ENCODE measurements at regions not wholly inside any gene's neighbourhood (a gene's known extent, or its start where the extent isn't known, plus 50 kb on each side); places are given as distances from the start of the nearest gene placed in this dataset.

DNA sequence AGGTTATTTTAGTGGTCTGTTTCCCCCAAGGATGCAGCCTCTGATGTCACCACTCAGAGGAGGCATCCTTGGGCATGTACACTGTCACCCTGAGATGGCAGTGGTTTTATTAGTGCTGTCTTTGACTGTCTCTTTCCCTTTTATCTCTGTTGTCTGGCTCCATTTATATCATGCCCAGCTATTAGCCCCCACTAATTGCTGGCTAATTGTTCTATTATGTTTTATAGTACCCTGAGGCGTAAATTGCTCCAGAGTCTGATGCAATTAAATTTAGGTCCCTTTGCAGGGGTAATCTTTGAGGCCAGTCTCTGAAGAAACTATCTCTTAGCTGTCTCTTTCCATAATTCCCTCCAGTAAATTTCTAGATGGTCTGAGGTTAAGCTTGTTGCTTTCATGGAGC lies 301.0 kb upstream of the KLHL29 start:
- no peak for DNase-seq (ENCODE audit: low spot score)

DNA sequence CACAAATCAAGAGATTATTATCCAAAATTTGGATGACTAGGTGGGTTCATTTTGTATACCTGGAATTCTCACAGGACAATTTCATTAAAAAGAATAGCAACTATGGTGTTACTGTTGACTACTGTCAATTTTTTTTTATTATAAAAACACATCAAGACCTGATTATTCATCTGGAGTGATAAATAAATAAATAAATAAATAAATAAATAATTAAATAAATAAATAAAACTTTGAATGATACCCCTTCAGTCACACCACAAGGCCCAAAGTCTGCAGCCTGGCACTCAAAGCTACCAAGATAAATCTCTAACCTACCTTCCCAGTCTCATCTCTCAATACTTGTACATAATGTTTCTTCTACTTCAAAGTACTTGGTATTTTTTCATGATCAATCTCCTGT lies 294.0 kb upstream of the KLHL29 start:
- DNase-seq (ENCODE audit: low spot score), result no peak

DNA sequence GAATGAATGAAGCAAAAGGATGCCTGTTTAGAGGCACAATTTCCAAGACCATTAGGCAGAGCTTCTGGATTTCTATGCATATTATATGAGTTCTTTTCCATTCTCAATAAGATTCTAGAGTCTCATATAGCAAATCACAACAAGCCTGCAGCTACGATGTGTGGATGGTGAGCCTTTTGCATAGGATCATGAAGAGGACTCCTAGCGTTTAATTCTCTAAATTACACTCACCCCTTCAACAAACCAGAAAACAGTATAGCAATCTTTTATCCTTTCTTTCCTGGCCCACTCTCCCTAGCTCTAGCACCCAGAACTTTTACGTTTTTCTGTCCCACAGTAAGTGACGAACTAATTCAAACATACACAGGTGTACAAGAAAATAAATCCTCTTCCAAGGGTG lies 293.1 kb upstream of the KLHL29 start:
- no peak for DNase-seq (ENCODE audit: low spot score)

DNA sequence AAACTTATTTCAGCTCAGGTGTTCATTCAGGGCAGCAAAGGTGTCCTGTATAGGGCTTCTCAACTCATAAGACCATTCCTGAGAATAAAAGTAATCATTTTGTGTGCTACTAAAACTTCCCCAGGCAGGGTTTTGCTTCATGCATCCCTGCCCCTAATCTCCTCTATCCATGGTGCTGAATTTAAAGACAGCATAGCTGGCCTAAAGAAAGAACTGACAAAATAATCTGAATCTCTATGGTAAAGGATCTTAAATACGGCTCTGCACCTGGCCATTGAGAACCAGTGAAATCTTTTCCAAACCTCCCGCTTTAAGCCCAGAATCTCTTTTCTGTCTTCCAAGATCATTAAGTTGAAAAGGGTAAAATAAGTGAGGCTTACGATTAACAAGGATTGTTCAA lies 292.1 kb upstream of the KLHL29 start:
- DNase-seq (ENCODE audit: low spot score), result peak; percentile 27

DNA sequence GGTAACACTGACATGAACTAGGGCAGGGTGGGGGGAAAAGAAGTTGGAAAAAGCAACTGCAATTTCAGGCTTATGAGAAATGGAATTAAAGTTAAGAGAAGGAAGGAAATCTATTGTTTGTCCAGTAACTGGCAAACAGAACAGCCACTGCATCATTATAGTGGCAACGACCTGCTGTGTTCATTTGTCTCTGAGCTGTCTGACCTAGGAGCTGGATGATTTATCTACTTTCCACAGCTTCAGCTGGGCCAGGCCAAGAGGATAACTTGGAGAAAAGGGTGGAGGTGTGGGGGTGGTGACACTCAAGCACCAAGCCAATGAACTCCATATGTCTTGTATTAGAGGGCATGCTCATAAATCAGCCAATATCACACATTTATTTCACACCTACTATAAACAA lies 291.5 kb upstream of the KLHL29 start:
- no peak for DNase-seq (ENCODE audit: low spot score)

DNA sequence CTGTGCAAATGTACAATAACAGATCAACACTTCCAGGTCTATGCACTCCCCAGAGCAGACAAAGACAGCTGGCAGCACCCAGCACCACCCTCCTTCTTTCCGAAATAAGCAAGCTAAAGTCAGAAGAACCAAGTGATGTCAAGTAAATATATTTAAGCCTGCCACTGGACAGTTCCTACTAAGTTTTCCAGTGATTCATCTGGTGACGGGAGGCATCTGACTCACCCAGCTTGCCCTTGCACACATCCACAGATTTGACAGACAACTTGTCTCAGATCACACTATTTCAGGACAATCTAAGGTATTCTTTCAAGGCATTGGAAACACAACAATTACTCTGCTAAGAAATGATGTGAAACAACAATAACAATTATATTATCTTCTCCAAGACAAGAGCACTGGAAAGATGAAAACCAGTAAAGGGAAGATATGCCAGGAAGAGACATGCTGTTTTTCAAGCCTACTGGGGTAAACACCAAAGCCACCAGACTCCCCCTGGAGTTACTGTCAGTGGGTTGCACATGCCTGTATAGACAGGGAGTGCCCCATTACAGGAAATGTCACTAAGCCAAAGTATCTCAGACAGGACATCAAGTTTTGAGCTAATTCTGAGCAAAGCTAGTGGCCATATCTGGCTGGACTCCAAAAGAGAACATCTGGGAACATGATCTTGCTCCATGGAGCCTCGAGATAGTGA lies 287.9 kb upstream of the KLHL29 start:
- DNase-seq (ENCODE audit: low spot score), result no peak

DNA sequence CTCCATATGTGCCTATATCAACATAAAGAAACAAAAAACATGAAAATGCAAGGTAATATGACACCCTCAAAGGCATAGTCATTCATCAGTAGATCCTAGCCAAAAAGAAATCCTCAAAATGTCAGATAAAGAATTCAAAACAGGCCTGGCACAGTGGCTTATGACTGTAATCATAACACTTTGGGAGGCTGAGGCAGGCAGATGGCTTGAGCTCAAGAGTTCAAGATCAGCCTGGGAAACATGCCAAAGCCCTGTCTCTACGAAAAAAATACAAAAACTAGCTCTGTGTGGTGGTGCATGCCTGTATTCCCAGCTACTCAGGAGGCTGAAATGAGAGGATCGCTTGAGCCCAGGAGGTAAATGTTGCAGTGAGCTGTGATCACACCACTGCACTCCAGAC lies 284.6 kb upstream of the KLHL29 start:
- no peak for DNase-seq (ENCODE audit: low spot score)

DNA sequence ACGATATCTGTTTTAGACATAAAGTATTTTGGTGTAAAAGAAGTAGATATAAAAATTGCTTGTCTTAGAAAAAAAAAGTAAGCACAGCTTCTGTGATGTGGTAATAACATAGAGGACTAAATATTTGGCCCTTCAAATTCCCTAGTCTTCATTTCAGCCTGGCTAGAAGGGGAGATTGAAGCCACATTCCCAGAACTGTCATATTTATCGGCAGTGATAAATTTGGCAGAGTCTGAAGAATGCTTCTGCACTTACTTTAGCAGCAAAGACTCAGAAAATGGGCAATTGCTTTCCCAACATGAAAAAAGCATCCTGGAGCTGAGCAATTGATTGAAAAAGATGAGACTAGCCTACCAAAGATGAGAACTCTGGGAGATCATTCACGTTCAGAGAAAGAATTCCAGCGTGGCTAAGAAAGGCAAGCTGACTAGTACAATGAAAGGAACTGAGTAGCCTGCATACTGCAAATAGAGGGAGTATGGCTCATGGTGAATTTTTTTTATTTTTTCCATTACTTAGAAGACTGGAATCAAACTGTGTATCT lies 278.7 kb upstream of the KLHL29 start:
- no peak for DNase-seq (ENCODE audit: low spot score)

DNA sequence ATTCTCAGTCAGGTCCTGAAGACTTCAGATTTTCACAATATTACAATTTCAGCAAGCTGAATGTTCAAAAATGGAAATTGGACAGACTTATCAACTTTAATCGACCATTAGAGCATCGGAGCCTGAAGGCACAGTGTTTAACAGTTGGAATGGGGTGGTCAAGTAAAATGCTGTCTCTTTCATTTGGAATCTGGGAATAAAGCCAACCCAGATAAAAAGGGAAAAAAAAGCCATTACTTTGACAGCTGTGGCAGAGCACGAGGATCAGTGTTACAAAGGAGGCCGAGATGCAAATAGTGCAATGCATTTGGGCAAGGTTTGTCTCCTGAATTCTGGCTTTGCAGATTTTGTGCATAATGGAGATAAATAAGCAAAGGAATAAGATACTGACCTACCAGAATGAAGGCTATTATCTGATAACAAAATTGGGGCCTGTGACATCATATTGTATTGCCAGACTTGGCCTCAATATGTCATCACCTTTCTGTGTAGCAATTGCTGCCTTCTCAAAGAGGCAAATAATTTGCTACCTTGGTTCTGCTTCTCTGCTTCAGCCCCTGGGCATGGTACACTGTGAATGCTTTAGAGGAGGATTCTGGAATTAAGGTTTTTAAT lies 277.5 kb upstream of the KLHL29 start:
- no peak for DNase-seq (ENCODE audit: low spot score)

DNA sequence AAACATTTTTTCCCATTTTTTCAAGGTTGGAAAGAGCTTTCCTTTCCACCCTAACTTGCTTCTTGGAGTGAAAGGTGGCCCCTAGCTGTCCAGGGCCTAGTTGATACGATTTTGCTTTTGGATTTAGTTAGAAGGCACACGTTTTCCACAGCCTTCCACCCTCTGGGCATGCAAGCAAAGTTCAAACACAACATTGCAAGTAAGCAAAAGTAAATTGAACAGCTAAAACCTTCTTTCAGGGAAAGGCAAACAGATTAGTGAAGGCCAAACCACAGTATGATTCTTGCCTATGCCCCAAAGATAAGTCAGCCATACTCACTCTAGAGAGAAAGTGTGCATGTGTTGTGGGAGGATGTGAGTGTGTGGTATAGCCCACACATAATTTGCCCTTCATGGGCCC lies 273.7 kb upstream of the KLHL29 start:
- no peak for DNase-seq (ENCODE audit: low spot score)

DNA sequence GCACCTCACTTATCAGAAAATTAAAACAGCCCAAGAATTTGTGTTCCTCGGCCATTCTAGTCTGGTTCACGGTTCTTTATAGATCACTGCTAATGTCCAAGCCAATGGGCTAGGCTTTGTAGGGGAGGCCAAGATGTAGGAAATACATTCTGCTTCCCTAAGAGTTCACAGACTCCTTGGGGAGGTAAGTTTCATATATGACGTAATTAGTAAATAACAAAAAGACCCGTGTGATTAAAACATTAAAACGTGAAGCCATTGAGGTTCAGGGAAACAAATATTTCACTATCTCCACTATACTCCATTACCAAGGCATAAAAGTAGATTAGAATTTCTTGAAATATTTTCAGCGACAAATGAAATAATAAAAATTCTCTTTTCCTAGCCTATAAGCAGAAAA lies 272.5 kb upstream of the KLHL29 start:
- DNase-seq (ENCODE audit: low spot score), result no peak

DNA sequence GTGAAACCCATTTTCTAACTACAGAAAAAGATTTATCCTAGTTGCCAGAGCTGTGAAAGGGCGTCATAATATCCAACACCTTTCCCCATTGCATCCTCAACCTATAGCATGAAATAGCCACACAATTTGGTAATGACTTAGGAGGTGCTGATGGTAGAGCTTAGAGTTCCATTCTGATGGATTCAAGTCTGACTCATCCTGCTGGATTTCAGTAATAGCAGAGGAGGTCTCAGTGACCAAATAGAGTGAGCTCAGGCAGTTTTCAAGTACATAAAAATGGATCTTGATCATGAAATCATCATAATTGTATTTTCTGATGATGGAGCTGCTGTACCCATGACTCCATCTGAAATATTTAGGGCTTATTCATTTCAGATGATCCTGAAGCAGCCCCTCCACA lies 270.7 kb upstream of the KLHL29 start:
- DNase-seq (ENCODE audit: low spot score), result no peak

DNA sequence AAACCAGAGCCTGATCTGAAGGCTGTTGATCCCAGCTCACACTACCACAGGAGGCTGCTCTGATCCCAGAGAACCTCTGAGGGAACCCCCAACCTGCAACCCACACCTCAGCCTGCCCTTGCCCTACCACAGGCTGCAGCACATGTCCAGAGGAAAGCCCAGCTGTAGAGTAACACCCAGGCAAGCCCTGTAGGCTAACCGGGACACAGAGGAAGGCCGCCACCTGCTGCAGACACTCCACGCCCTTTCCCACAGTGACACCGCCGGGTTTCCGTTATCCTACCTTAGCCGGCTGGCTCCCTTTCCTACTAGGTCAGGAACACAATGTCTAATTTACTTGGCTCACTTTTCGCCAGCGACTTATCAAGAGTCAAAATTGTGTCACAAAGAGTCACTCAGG lies 266.7 kb upstream of the KLHL29 start:
- DNase-seq (ENCODE audit: low spot score), result no peak

DNA sequence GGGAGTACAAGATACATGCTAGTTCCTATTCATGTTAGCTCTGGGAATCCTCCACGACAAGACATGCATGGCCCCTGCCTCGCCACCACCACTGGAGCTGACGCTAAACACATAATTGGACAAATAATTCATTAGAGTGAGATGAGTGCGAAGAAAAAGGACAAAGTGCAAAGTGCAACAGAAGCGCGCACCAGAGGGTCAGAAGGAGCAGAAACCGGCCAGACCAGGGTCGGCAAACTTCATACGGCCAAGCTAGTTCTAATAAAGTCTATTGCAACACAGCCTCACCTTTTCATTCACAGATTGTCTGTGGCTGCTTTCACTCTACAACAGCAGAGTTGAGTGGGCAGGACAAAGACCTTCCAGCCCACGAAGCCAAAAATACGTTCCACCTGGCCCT lies 266.1 kb upstream of the KLHL29 start:
- no peak for DNase-seq (ENCODE audit: low spot score)

DNA sequence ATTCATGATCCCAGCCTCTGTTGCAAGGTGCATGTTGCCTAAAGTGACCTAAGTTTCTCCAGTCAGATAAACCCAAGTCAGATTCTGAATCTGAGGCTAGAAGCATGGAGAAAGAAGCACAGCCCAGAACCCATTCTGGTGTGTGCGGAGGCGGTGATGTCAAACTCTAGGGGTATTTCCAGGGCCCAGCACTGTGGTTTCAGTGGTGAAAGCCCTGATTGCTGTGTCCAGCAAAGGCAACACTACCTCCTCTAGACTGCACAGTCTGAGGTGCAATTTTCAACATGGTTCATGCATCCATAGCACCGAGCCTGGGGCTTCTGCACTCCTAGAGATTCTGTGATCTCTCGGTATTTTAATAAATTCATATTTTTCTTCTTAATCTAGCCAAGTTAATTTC lies 264.8 kb upstream of the KLHL29 start:
- DNase-seq (ENCODE audit: low spot score), result no peak

DNA sequence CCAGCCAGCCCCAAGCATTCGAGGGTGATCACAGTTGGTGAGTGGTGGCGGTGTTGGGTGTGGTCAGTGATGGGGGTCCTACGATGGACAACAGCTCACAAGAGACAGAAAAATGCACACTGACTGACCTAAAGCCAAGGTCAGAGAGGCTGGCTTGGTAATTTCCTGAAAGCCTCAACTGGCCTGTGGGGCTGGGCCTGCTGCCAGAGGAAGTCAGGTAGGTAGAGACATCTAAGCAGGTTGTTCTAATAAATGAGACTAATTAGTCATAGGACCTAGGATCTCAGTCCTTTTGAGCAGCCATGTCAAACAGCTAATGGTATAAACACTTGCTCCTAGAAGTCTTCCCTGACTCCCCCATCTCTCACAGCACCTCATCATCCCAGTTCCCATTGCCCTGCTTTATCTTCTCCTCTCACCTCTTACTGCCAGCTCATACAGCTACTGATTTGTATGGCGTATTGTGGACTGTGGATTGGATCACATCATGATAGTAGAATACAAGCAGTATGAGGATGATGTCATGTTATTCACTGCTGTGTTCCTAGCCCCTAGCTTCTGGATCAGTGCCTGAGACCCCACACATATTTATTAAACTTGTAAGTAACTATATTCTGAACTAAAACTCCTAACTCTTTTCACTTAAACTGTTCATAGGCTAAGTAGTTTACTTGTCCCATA lies 262.9 kb upstream of the KLHL29 start:
- no peak for DNase-seq (ENCODE audit: low spot score)

DNA sequence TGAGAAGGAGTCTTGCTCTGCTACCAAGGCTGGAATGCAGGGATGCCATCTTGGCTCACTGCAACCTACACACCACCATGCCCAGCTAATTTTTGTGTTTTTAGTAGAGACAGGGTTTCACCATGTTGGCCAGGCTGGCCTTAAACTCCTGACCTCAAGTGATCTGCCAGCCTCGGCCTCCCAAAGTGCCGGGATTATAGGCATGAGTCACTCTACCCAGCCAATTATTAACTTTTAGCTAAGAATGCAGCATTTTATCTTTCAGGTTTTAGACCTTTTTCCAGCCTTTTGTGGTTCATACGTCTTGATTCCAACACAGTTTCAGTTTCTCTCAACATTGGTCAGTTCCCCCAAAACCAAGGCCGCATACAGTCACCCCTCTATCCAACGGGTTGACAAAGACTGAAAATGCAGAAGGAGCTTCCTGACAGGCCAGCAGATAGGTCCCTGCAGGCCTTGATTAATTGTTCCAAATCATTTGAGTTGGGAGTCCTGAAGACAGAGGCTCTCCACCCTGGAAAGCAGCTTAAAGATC lies 262.2 kb upstream of the KLHL29 start:
- DNase-seq (ENCODE audit: low spot score), result no peak

DNA sequence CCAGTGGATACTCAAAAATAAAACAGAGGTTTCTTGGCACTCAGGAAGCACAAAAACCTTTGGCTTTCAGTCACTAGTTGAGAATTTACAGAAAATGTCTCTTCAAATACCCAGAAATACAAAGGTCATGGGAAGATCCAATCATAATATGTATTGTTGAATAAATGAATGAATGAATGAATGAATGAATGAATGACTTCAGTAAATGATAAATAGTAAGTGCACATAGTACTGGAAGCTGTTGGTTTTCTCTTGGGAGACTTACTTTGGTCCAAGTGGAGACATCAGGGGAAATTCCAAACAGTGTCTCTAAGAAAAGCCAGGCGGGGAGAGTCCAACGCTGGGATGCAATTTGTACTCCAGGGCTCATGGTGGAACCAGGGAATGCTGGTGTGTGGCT lies 261.3 kb upstream of the KLHL29 start:
- DNase-seq (ENCODE audit: low spot score), result no peak

DNA sequence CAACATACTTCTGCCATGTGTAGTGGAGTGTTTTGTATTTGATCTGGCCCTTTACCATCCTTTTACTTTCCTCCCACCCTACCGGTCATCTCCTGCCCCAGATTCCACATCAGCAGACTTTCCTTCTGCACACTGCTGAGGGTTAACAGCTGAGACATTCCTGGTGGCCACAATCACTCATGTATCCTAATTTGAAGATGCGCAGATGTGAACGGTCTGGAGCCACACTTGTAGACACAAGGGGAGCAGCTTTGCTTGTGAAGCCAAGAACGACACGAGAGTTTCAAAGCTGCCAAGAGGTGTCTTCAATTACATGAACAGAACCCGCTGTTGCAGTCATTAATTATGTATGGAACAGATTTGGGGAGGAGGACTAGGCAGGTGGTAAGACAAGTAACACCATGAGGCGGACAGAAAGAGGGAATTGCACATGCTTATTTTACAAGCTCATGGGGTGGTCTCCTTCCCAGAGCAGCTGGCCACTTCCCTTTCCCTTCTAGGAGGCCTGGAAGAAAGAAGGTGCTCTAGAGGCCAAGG lies 260.7 kb upstream of the KLHL29 start:
- no peak for DNase-seq (ENCODE audit: low spot score)

DNA sequence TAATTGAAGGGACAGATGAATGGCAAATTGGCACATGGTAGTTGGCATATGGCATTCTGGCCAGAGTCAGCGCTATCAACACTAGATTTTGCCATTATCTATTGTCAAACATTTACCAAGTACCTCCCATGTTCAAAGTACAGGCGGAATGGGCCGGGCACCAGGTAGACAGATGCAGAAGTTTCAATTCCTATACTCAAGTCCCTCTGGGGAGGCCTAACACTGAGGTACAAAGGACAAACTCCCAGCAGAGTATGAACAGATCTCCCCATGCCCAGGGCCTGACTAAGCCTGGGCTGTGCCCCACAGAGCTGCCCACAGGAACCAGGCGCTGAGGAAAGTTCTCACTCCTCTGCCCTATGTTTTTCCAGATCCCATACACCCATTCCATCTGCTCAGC lies 257.5 kb upstream of the KLHL29 start:
- no peak for DNase-seq (ENCODE audit: low spot score)

DNA sequence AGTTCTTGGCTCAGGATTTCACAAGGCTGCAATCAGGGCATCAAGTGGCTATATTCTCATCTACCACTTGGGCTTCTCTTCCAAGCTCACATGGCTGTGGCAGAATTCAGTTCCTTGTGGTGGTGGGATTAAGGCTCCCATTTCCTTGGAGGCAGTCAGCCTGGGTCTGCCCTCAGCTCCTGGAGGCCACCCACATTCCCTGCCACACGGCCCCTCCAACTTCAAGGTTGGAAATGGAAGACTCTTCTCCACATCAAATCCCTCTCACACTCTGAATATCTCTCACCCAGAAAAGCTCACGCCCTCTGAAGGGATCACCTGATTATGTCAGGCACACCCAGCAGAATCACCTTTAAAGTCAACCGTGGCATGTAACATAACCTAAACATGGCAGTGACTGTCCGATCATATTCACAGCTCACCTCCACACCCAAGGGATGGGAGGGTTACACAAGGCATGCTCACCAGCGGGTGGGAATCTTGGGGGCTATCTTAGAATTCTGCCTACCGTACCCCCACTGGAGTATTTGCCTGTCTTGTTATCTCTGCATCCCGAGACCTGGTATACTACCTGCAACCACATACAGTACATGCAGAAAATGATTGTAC lies 256.2 kb upstream of the KLHL29 start:
- no peak for DNase-seq (ENCODE audit: low spot score)

DNA sequence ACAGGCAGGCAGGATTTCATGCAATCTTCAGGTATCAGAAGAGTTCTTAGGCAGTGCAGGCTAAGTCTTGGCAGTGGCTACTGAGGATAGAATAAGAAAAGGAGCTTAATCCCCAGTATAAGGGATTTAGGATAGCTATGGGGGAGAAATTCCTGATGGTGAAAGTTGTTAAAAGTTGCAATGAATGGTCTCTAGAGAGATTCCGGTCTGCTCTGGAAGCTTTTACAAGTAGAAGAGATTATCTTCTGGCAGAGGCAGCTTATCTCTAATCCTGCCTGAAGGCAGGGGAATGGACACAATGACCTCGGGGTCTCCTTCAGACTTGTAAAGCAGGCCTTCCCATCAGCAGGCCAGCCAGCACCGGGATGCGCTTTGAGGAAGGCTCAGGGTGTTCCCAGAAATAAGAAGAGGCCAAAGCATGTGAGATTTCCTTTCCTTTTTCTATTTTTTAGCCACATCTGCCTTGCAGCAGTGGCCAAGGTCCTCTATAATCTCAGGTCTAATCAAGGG lies 253.9 kb upstream of the KLHL29 start:
- DNase-seq (ENCODE audit: low spot score), result no peak
